ENCODE measurements at regions not wholly inside any gene's neighbourhood (a gene's known extent, or its start where the extent isn't known, plus 50 kb on each side); places are given as distances from the start of the nearest gene placed in this dataset.
"Not testable (repeated sequence)": the region's sequence is repeated elsewhere in the genome, so short reads cannot be mapped to it uniquely, and the experiment has no call there.

- no peak for DNase-seq (ENCODE audit: low spot score)
Observed at GRCh38 chr2:41167014-41167413, 715.1 kb upstream of the SLC8A1 start.

DNA sequence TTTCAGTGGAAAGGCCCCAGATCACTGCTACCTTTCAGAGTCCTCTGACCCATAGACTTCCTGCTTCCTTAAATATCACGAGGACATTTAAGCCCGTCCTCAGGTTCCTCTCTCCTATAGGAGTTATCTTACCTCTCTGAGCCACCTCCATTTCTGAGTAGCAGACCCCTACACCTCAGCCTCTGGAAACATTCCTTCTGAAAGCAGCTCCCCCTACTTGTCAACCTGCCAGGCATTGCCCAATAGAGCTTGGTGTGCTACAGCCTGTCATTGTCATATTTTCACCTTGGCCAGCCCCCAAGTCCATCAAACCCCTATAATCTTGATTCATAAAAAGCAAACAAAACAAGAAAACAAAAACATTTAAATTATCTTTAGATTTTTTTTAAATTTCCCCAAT is 717.9 kb upstream of the SLC8A1 start:
- DNase-seq (ENCODE audit: low spot score) = no peak

DNA sequence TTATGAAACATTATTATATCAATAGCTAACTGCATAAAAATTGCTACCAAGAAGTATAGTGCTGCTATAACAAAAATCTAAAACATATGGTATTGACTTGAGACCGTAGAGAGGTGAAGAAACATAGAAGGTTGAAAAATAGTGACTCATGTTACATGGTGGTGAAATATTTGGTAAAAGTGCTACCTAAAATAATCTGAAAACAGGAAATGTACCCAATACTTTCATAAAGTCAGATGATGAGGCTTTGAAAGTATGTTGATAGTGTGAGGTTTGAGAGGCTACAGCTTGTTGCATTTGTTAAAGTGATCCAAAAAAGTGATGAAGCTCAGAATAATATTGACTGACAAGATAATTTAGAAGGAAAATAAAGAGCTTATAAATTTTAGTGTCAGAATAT is 718.7 kb upstream of the SLC8A1 start:
- DNase-seq (ENCODE audit: low spot score) = no peak

DNA sequence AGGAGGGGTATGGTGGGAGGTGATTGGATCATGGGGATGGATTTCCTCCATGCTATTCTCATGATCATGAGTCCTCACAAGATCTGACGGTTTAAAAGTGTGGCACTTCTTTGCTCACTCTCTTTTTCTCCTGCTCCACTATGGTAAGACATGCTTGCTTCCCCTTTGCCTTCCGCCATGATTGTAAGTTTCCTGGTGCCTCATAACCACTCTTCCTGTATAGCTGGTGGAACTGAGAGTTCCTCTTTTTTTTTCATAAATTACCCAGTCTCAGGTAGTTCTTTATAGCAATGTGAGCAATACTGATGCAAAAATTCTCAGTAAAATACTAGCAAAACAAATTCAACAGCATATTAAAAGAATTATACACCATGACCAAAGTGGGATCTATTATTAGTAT is 728.5 kb upstream of the SLC8A1 start:
- DNase-seq (ENCODE audit: low spot score) = no peak

DNA sequence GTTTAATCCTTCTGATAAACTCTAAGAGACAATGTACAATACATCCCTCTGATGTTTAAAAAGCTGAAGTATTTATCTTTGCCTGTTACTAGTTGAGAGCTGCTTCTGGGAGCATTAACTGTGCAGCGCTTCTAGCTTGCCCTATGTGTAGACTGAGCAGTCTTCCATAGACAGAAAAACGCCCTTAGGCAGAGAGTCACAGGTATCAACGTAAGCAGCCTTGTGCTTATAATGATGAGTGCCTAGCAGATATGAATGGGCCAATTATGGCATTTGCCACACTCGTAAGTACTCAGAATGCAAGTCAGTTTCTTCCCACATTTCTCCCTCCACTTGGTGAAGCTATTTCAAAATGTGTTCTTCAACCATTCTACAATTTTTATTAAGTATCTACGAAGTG is 731.1 kb upstream of the SLC8A1 start:
- DNase-seq (ENCODE audit: low spot score) = no peak

DNA sequence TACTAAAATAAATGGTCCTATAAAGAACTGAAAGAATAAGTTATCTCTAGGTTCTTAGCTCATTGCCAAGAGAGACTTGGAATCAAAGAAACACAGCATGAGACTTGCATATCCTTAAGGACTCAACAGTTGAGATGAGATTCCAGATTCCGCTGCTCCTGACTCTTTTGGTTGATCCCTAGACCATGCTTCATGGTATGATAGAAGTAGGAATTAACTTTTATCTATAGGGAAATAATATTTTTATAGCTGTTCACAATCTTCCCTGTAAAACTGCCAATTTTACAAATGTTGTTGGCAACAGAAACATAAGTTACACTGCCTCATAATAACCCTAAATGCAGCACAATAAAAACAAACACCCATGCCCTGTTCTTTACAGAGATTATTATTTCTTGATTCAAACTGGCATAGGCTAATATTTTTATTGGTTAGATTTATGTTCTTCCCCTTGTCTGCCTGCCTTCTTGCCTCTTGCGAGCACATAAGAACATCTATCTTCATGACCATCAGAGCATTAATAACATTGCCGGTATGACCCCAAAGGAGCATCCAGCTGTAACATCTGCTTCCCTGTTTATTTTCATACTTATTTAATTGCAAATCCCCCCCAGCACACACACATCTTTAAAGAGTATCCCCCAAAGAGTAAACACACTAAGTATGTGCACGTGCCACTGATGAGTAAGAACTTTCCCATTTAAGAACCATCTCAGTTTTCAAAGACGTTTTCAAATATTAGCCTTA is 735.7 kb upstream of the SLC8A1 start:
- DNase-seq (ENCODE audit: low spot score) = no peak

GRCh38 chr2:41194230-41194629 is 742.3 kb upstream of the SLC8A1 start:
- DNase-seq (ENCODE audit: low spot score) = no peak

DNA sequence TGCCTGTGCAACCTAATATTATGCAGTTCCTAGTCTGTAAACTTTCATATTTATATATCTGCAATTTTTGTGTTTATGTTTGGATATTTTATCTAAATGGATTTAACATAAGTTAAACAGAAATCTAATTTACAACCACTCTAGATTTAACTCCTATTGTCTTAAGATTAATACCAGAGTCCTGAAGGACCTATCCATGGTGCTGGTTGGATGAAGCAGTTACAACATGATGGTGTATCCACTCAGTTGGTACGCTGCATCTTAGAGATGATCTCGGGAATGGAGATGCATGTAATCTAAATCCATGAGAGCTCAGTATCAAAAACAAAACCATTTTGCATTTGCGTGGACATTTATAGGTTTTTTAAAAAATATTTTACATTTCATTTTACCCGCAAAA is 745.9 kb upstream of the SLC8A1 start:
- no peak for DNase-seq (ENCODE audit: low spot score)

GRCh38 chr2:41199334-41199733 is 747.4 kb upstream of the SLC8A1 start:
- DNase-seq (ENCODE audit: low spot score) = no peak

GRCh38 chr2:41204315-41204714 is 752.4 kb upstream of the SLC8A1 start:
- no peak for DNase-seq (ENCODE audit: low spot score)

DNA sequence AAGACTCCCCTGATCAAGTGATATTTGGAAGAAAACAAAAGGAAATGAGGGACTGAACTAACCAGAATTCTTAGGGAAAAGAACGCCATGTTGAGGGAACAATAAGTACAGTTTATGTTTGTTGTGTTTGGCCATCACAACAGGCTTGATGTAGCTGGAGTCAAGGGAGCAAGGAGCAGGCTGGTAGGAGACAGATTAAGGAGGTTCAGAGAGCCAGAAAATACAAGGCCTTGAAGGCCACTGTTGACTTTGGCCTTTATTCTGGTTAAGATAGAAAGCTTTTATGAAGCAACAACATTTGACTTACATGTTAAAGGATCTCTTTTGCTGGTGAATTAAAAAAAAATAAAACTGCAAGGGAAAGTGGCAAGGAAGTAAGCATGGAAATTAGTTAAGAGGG is 754.1 kb upstream of the SLC8A1 start:
- DNase-seq (ENCODE audit: low spot score) = no peak

GRCh38 chr2:41207578-41207977 is 755.7 kb upstream of the SLC8A1 start:
- DNase-seq (ENCODE audit: low spot score) = no peak

- not testable (repeated sequence) for DNase-seq (ENCODE audit: low spot score)
Observed at GRCh38 chr2:41210030-41210429, 758.1 kb upstream of the SLC8A1 start.

GRCh38 chr2:41216978-41217377 is 765.1 kb upstream of the SLC8A1 start:
- DNase-seq (ENCODE audit: low spot score) = no peak

DNA sequence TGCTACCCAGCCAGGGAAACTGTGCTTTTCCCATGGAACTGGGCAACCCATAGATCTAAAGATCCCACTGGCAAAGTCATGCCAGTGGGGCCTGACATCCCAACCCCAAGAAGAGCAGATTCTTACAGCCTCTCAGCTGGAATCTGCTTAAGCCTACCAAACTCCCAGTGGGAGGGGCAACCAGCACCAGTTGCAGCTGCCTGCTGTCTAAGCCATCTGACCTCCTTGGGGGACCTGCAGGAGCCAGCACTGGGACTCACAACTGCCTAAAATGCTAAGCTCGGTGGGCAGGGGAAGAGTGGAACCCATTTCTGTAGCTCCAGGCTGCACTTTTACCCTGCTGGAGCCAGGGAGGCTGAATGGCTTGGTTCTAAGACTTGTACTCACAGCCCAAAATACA is 770.7 kb upstream of the SLC8A1 start:
- DNase-seq (ENCODE audit: low spot score) = no peak

GRCh38 chr2:41234093-41234492 is 782.2 kb upstream of the SLC8A1 start:
- no peak for DNase-seq (ENCODE audit: low spot score)

DNA sequence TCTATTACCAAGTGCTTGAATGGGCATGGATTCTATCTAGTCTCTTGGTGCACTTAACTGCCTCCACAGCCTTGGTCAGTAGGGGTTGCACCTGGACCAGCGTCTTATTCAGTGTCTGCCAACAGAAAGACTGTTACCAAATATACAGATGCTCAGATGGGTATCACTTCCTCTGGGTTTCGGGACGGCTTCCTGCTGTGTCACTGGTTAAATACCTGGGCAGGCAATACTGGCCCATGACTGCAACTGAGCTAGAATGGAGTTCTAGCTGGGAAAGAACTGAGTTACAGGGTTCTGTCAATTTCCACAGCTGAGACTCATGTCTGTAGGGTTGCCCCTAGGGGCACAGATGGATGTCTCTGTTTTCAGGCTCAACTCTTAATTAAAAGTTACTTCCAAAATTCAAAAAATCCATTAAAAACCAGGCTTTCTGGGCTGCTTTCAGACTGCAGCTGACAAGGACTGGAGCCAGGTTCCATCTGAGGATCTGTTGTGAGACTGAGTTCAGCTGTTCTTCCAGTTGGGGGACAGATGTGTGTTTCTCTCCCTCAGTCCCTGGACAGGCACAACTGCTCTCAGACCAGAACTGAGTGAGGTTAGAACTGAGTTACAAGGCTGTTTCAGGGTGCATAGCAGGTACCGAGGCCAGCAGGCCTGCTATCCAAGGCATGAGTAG is 789.6 kb upstream of the SLC8A1 start:
- DNase-seq (ENCODE audit: low spot score) = no peak

- DNase-seq (ENCODE audit: low spot score) = no peak
Observed at GRCh38 chr2:41242001-41242331, 790.1 kb upstream of the SLC8A1 start.

- DNase-seq (ENCODE audit: low spot score) = no peak
Observed at GRCh38 chr2:41267929-41268659, 779.7 kb upstream of the PKDCC start.

DNA sequence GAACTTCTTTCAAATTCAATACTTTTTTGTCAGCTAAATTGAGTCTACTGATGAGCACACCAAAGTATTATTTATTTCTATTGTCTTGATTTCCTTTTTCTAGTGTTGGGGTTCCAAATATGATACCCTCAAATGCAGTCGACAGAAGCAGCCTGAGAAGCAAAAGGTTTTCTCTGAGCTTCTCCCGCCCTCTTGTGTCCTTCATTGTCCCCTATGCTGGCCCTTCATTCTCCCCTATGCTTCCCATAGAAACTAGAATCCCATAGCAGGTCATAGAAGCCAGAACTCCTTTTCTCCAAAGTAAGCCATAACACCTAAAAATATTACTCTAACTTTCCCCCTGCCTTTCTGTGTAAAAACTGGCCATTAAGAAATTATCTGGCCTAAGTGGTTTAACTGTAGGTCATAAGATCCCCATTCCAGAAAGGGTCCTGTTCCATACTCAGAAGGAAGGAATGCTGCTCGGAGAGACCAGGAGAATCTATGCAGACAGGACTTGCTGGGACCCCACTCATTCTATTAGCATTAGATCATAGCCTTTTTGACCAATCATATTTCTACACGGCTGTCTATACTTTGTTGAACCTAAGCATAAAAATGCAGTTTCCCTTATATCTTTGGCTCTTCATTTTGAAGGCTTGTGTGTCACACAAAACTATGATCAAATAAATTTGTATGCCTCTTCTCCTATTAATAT is 764.6 kb upstream of the PKDCC start:
- DNase-seq (ENCODE audit: low spot score) = no peak

DNA sequence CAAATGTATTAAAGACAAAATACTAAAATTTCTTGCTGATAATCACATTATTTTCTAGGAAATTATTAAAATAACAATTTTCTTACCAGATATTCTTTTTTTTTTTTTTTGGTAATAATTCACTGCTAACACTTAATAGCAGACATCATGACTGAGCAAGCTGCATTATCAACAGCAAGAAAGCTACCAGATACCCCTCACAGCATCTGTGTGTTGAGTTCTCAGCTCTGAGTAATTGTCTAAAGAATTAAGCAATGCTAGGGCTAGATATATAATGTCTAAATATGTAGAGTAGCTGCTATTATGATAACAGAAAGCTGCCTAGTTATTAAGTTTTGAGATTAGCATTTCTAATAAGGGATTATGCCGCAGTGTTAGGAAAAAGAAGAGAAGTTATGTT is 754.3 kb upstream of the PKDCC start:
- DNase-seq (ENCODE audit: low spot score) = no peak

- DNase-seq (ENCODE audit: low spot score) = no peak
Observed at GRCh38 chr2:41294331-41294730, 753.5 kb upstream of the PKDCC start.

GRCh38 chr2:41313082-41313481 is 734.7 kb upstream of the PKDCC start:
- DNase-seq (ENCODE audit: low spot score) = no peak
